OCI-LY1 (cell line): ENCODE measurements at regions not wholly inside any gene's neighbourhood (a gene's known extent, or its start where the extent isn't known, plus 50 kb on each side); places are given as distances from the start of the nearest gene placed in this dataset.

Experiments
- EZH2 ChIP-seq: fragments of 200-600 bp; sonication (generic), shearing (Covaris generic); IDR thresholded peaks from 2 replicates; pipeline ENCODE4 v1.8.0; 2017; ENCODE audit warnings: borderline replicate concordance, mixed run types, mild to moderate bottlenecking, antibody characterized with exemption, low read length, moderate library complexity, mixed read lengths
- TF ChIP-seq, protein P1 (sequence below): fragments of 200-600 bp; sonication (generic), shearing (Covaris generic); IDR thresholded peaks from 2 replicates; pipeline ENCODE4 v1.5.1; 2017; ENCODE audit warnings: mild to moderate bottlenecking, antibody characterized with exemption, low read length, moderate library complexity, mixed read lengths

DNA sequence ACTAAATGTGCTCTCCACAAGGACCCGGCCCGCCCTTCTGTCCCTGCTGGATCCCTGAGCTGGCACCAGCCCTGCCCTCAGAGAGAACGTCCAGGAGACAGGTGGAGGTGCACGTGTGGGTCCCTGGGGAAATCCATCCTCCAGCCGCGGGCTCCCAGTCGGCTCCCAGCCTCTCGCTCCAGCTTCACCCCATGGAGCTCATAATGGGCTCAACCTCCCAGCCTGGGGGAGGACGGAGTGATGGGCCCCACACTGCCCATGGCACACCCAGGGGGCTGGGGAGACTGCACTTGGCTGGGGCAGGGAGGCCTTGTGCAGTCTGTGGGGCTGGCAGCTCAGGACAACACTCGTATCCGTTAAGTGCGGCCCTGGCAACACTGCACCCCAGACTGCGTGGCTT is 250.5 kb downstream of the TMEM121 start:
- TF ChIP-seq, protein P1, sequence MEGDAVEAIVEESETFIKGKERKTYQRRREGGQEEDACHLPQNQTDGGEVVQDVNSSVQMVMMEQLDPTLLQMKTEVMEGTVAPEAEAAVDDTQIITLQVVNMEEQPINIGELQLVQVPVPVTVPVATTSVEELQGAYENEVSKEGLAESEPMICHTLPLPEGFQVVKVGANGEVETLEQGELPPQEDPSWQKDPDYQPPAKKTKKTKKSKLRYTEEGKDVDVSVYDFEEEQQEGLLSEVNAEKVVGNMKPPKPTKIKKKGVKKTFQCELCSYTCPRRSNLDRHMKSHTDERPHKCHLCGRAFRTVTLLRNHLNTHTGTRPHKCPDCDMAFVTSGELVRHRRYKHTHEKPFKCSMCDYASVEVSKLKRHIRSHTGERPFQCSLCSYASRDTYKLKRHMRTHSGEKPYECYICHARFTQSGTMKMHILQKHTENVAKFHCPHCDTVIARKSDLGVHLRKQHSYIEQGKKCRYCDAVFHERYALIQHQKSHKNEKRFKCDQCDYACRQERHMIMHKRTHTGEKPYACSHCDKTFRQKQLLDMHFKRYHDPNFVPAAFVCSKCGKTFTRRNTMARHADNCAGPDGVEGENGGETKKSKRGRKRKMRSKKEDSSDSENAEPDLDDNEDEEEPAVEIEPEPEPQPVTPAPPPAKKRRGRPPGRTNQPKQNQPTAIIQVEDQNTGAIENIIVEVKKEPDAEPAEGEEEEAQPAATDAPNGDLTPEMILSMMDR: no peak
- no peak for TF ChIP-seq EZH2
